K562 (cell line): ENCODE measurements at regions not wholly inside any gene's neighbourhood (a gene's known extent, or its start where the extent isn't known, plus 50 kb on each side); places are given as distances from the start of the nearest gene placed in this dataset.

Experiments used
- ATAC-seq: fragments of 200-7000 bp; cut with Tn5 transposase; 3 replicates; pipeline ENCODE4 v1.9.1; 2020; ENCODE audit warnings: moderate library complexity
- BruUV-seq: library from RNA; stranded (reverse); fragments of 400-500 nt; replicated peaks from 2 replicates; lab custom pipeline; 2021; lab: Mats Ljungman, UMichigan
- CTCF ChIA-PET: fragments of 300-600 bp; formaldehyde crosslinking; extraction: SDS; loops from one replicate; lab custom pipeline; 2021; ENCODE audit warnings: low intra/inter-chr PET ratio; lab: Yijun Ruan, JAX
- POLR2A ChIA-PET: fragments of 300-600, 350-650 bp; sonication (Branson Sonifier 250); formaldehyde crosslinking; extraction: SDS; loops from one replicate; lab custom pipeline; 2021; ENCODE audit warnings: antibody characterized with exemption, inconsistent platforms; lab: Yijun Ruan, JAX
- DNase-seq, 4 experiments: peaks; one replicate each; pipeline versions ENCODE4 v3.0.0 to v3.0.0-alpha.2; 2011 to 2018; ENCODE audit warnings: low spot score in 3 of 4, mixed read lengths in 3 of 4; ENCODE audit errors: extremely low read depth in 1 of 4
- FAIRE-seq: peaks from 2 replicates; lab custom pipeline; 2011; peaks lifted over from hg19 to GRCh38; lab: Jason Lieb, UNC
- H2AFZ ChIP-seq: 2 replicates; pipeline ENCODE4 v1.6.0; 2011; ENCODE audit warnings: low read depth, low read length, control low read depth, inconsistent platforms
- H3K27ac ChIP-seq: fragments of 200-600 bp; 3 replicates; pipeline ENCODE4 v1.8.0; 2011; ENCODE audit warnings: low read depth, mild to moderate bottlenecking, control low read depth, inconsistent platforms, low read length, moderate library complexity, mixed read lengths; ENCODE audit errors: extremely low read depth
- H3K27me3 ChIP-seq, 2 experiments: fragments of 300-600 bp in 1 of 2; 2 replicates in 1 of 2; 3 replicates in 1 of 2; pipeline versions ENCODE4 v1.6.0 to v1.8.0; 2011; ENCODE audit warnings: inconsistent platforms in 2 of 2, low read length in 2 of 2, mild to moderate bottlenecking in 1 of 2, mixed read lengths in 1 of 2, moderate library complexity in 1 of 2; ENCODE audit not compliant: control insufficient read depth in 2 of 2, insufficient read depth in 2 of 2
- H3K36me3 ChIP-seq: fragments of 300-600 bp; 3 replicates; pipeline ENCODE4 v1.8.0; 2011; ENCODE audit warnings: mild to moderate bottlenecking, low read length, inconsistent platforms; ENCODE audit not compliant: control insufficient read depth, insufficient read depth
- H3K4me1 ChIP-seq, 2 experiments: fragments of 200-600 bp in 1 of 2; replicated peaks in 1 of 2; 2 replicates in 1 of 2; 3 replicates in 1 of 2; pipeline versions ENCODE4 v1.5.1 to v1.8.0; 2011; ENCODE audit warnings: inconsistent platforms in 2 of 2, low read length in 2 of 2, mild to moderate bottlenecking in 1 of 2, mixed read lengths in 1 of 2, moderate library complexity in 1 of 2; ENCODE audit not compliant: control insufficient read depth in 2 of 2, insufficient read depth in 2 of 2
- H3K4me2 ChIP-seq: 2 replicates; pipeline ENCODE4 v1.6.1; 2011; ENCODE audit warnings: low read length, control low read depth, inconsistent platforms, mixed read lengths; ENCODE audit not compliant: insufficient read depth
- H3K4me3 ChIP-seq: fragments of 200-600 bp; sonication (generic), shearing (Covaris generic); 2 replicates; pipeline ENCODE4 v1.5.1; 2016; ENCODE audit warnings: control low read depth, inconsistent platforms
- H3K79me2 ChIP-seq: fragments of 200-600 bp; 3 replicates; pipeline ENCODE4 v1.8.0; 2011; ENCODE audit warnings: low read length, inconsistent platforms; ENCODE audit not compliant: control insufficient read depth, insufficient read depth
- H3K9ac ChIP-seq, 2 experiments: 2 replicates each; pipeline versions ENCODE4 v1.6.0 to v1.6.1; 2011; ENCODE audit warnings: low read depth in 2 of 2, low read length in 2 of 2, control low read depth in 1 of 2, inconsistent platforms in 1 of 2, mild to moderate bottlenecking in 1 of 2, mixed read lengths in 1 of 2; ENCODE audit not compliant: insufficient read depth in 1 of 2
- H3K9me1 ChIP-seq: one replicate; pipeline ENCODE4 v1.6.0; 2011; ENCODE audit warnings: inconsistent platforms, mild to moderate bottlenecking, low read length, moderate library complexity; ENCODE audit not compliant: control insufficient read depth, insufficient read depth
- H3K9me3 ChIP-seq: replicated peaks from 2 replicates; pipeline ENCODE4 v1.5.1; 2011; ENCODE audit warnings: low read depth, low read length, inconsistent platforms; ENCODE audit not compliant: control insufficient read depth, insufficient read depth
- H4K20me1 ChIP-seq: replicated peaks from 2 replicates; pipeline ENCODE4 v1.6.1; 2011; ENCODE audit warnings: low read length, inconsistent platforms, mixed read lengths; ENCODE audit not compliant: control insufficient read depth, insufficient read depth
- AFF4 ChIP-seq: sonication (generic); formaldehyde crosslinking; IDR thresholded peaks from 2 replicates; pipeline ENCODE4 v1.8.0; 2023; ENCODE audit warnings: mild to moderate bottlenecking, missing genetic modification reagents
- POLR3G ChIP-seq: IDR thresholded peaks from 2 replicates; pipeline ENCODE4 v1.6.1; 2011; ENCODE audit not compliant: insufficient read length, insufficient replicate concordance; ENCODE audit errors: extremely low read depth
- WGBS: fragments of 100-300 bp; shearing (Covaris generic); methylation state at CpG from one replicate; pipeline ENCODE4 v1.1.6; 2016; ENCODE audit warnings: low coverage, mixed read lengths; ENCODE audit not compliant: insufficient coverage; ENCODE audit errors: missing lambda C conversion rate; 5-methylcytosine and 5-hydroxymethylcytosine counted together
- in situ Hi-C: fragments of 300-500 bp; cut with MboI; formaldehyde crosslinking; loops from 4 replicates; pipeline ENCODE4 v1.15.0; 2018; ENCODE audit warnings: inconsistent platforms, mixed read lengths
- intact Hi-C: fragments of 100-400 bp; cut with micrococcal nuclease; formaldehyde crosslinking; loops from 2 replicates; pipeline ENCODE4 v1.14.2; 2022

DNA sequence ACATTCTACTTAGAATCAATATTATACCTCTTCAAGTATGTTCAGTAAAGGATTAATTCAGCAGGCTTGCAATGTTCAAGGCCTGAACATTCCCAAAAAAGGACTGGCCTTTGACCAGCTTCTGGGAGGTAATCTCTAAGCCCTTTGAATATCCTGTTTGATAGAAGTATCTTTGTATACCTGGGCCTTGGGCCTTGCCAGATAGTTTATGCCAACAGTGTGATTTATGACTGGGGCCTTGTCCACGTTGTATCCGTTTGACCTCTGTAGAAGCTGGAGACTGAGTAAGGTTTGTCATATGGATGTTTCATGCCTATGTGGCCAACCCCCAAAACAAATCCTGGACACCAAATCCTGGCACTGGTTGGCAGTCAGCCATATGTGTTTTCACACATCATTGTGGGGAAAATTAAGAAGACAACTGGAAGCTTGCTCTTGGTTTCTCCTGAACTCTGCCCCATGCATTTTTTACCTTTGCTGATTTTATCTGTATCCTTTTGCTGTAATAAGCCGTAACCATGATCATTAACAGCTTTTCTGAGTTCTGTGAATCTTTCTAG lies 92.1 kb downstream of the RMI1 start:
- ChIA-PET CTCF (no interaction called here), POLR2A (no interaction called here)
- WGBS: 4% methylated on average over 3 of the region's 3 CpGs
- intact Hi-C loops (no loop called here), in situ Hi-C loops (no loop called here)
- Histone ChIP-seq H3K27ac (no peak overlapping the region), H3K79me2 (no peaks in the 10 kb centered on the region), H3K27me3 (no peaks in the 10 kb centered on the region), H3K9ac (no peak overlapping the region), H3K4me2 (no peak overlapping the region), H3K36me3 (no peaks in the 10 kb centered on the region), H4K20me1 (no peaks in the 10 kb centered on the region), H3K4me1 (no peaks in the 10 kb centered on the region), H3K9me1 (no peaks in the 10 kb centered on the region), H3K9me3 (no peaks in the 10 kb centered on the region), H3K4me3 (no peak overlapping the region), H2AFZ (no peak overlapping the region)
- ATAC-seq: no peak
- DNase-seq: no peak
- no peak for TF ChIP-seq POLR3G
- TF ChIP-seq AFF4 (CRISPR knock-in tag): no peak
- no TSS peak for BruUV-seq
- FAIRE-seq: no peak
